Ascending aorta (tissue), 2 donors: ENCODE measurements at regions not wholly inside any gene's neighbourhood (a gene's known extent, or its start where the extent isn't known, plus 50 kb on each side); places are given as distances from the start of the nearest gene placed in this dataset.

Experiments
- DNase-seq, 2 donors: peaks; one replicate each; pipeline ENCODE4 v3.0.0-alpha.2; 2019; ENCODE audit warnings: low spot score in 2 of 2
- H3K27ac ChIP-seq, 2 donors: fragments of 200-600 bp; sonication (generic); one replicate each; pipeline ENCODE4 v1.5.1; 2016 to 2017; ENCODE audit warnings: mild to moderate bottlenecking in 1 of 2
- H3K27me3 ChIP-seq: fragments of 200-600 bp; sonication (generic); one replicate; pipeline ENCODE4 v1.5.1; 2017
- H3K36me3 ChIP-seq, 2 donors: fragments of 200-600 bp; sonication (generic); one replicate each; pipeline ENCODE4 v1.5.1; 2016
- H3K4me1 ChIP-seq, 2 donors: fragments of 200-600 bp; sonication (generic); one replicate each; pipeline ENCODE4 v1.5.1; 2016 to 2017; ENCODE audit warnings: mild to moderate bottlenecking in 1 of 2
- H3K4me3 ChIP-seq, 2 donors: fragments of 200-600 bp; sonication (generic); one replicate each; pipeline ENCODE4 v1.5.1; 2016 to 2017; ENCODE audit warnings: mild to moderate bottlenecking in 1 of 2
- H3K9me3 ChIP-seq, 2 donors: fragments of 200-600 bp; sonication (generic); one replicate each; pipeline ENCODE4 v1.5.1; 2016
- CTCF ChIP-seq, 3 experiments: fragments of 200-600 bp in 2 of 3; fragments of 450-650 bp in 1 of 3; sonication (generic) in 2 of 3; IDR thresholded peaks; one replicate each; pipeline ENCODE4 v1.5.1; 2016 to 2019; ENCODE audit warnings: antibody characterized with exemption in 3 of 3, mild to moderate bottlenecking in 1 of 3, moderate library complexity in 1 of 3
- intact Hi-C: fragments of 100-400 bp; cut with DNase I; formaldehyde crosslinking; loops from one replicate; pipeline ENCODE4 v1.15.1; 2023

- Histone ChIP-seq H3K27me3 (no peaks in the 10 kb centered on the region), H3K4me1 (no peaks in the 10 kb centered on the region), H3K9me3 (no peaks in the 10 kb centered on the region), H3K36me3 (no peaks in the 10 kb centered on the region), H3K27ac (no peak overlapping the region), H3K4me3 (no peak overlapping the region)
- TF ChIP-seq CTCF (IDR thresholded peaks at IDR 0.05) = no peak
- intact Hi-C loops = no loop called here
- DNase-seq = no peak
These were observed 110.1 kb downstream of the GALR1 start for GRCh38 chr18:77359561-77360314.

- H3K4me1 ChIP-seq = no peaks in the 10 kb centered on the region
- intact Hi-C loops = no loop called here
- no peak for TF ChIP-seq CTCF (IDR thresholded peaks at IDR 0.05)
- H3K4me3 ChIP-seq = no peak overlapping the region
- H3K36me3 ChIP-seq = no peaks in the 10 kb centered on the region
- no peak overlapping the region for H3K27ac ChIP-seq
- no peak for DNase-seq
- H3K9me3 ChIP-seq = no peaks in the 10 kb centered on the region
- H3K27me3 ChIP-seq = no peaks in the 10 kb centered on the region
These were observed 110.9 kb downstream of the GALR1 start for GRCh38 chr18:77360315-77361190.

GRCh38 chr18:77361382-77361781 lies 111.7 kb downstream of the GALR1 start:
- Histone ChIP-seq H3K4me1 (no peaks in the 10 kb centered on the region), H3K27me3 (no peaks in the 10 kb centered on the region), H3K4me3 (no peak overlapping the region), H3K27ac (no peak overlapping the region), H3K9me3 (no peaks in the 10 kb centered on the region), H3K36me3 (no peaks in the 10 kb centered on the region)
- DNase-seq = no peak
- intact Hi-C loops = no loop called here
- TF ChIP-seq CTCF (IDR thresholded peaks at IDR 0.05) = no peak

- intact Hi-C loops = no loop called here
- no peak for TF ChIP-seq CTCF (IDR thresholded peaks at IDR 0.05)
- Histone ChIP-seq H3K4me3 (no peak overlapping the region), H3K9me3 (peaks cover 0 to 7% of the 10 kb centered on the region in 2 donors), H3K27ac (no peak overlapping the region), H3K36me3 (no peaks in the 10 kb centered on the region), H3K27me3 (no peaks in the 10 kb centered on the region), H3K4me1 (no peaks in the 10 kb centered on the region)
- DNase-seq = no peak
These were observed 116.0 kb downstream of the GALR1 start for GRCh38 chr18:77365667-77366066.

- Histone ChIP-seq H3K9me3 (peaks cover 0 to 7% of the 10 kb centered on the region in 2 donors), H3K36me3 (no peaks in the 10 kb centered on the region), H3K27ac (no peak overlapping the region), H3K4me1 (no peaks in the 10 kb centered on the region), H3K27me3 (no peaks in the 10 kb centered on the region), H3K4me3 (no peak overlapping the region)
- no peak for TF ChIP-seq CTCF (IDR thresholded peaks at IDR 0.05)
- DNase-seq = no peak
- intact Hi-C loops = no loop called here
These were observed 116.5 kb downstream of the GALR1 start for GRCh38 chr18:77366067-77366719.
